ENCODE measurements at regions not wholly inside any gene's neighbourhood (a gene's known extent, or its start where the extent isn't known, plus 50 kb on each side); places are given as distances from the start of the nearest gene placed in this dataset.

DNA sequence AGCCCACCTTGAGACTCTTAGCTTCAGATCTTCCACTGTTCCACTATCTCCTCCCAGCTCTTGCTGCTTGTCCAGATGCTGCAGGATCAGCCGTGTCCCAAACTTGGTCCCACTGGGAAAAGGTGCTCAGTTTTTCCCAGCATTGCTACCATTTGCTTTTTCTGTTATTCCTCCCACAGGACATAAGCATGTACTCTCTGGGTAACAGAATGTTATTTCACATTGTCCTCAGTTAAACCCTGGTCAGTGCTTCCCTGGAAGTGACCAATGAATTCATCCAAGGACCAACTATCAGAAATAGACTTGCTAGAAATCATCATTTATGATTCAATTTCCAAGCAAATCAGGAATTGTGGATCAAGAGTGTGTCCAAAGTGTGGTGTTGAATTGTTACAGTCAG is 179.2 kb upstream of the ZNF32 start:
- DNase-seq, result no peak
- Histone ChIP-seq H3K4me2 (ENCODE audit: insufficient read depth, low read length) (no peak overlapping the region), H3K27me3 (ENCODE audit: insufficient read depth, low read length, poor library complexity) (no peaks in the 10 kb centered on the region), H3K27ac (ENCODE audit: low read length) (no peak overlapping the region), H2AFZ (ENCODE audit: low read depth, low read length) (no peak overlapping the region), H3K79me2 (ENCODE audit: insufficient read depth, low read length) (no peaks in the 10 kb centered on the region), H3K4me3 (ENCODE audit: low read depth in 1 of 2, low read length in 2 of 2) (no peak overlapping the region), H3K36me3 (ENCODE audit: insufficient read depth, low read length) (no peaks in the 10 kb centered on the region), H3K9ac (ENCODE audit: low read depth, low read length) (no peak overlapping the region), H3K9me3 (ENCODE audit: insufficient read depth, low read length, severe bottlenecking) (no peaks in the 10 kb centered on the region), H3K4me1 (ENCODE audit: insufficient read depth, low read length) (no peaks in the 10 kb centered on the region), H4K20me1 (ENCODE audit: insufficient read depth, low read length) (no peaks in the 10 kb centered on the region)
- no peak for ATAC-seq (ENCODE audit: insufficient read depth, low read depth)
- no peak for TF ChIP-seq EZH2 (IDR thresholded peaks at IDR 0.05; ENCODE audit: borderline replicate concordance, low read depth, low read length, severe bottlenecking)
- TF ChIP-seq, protein P1, sequence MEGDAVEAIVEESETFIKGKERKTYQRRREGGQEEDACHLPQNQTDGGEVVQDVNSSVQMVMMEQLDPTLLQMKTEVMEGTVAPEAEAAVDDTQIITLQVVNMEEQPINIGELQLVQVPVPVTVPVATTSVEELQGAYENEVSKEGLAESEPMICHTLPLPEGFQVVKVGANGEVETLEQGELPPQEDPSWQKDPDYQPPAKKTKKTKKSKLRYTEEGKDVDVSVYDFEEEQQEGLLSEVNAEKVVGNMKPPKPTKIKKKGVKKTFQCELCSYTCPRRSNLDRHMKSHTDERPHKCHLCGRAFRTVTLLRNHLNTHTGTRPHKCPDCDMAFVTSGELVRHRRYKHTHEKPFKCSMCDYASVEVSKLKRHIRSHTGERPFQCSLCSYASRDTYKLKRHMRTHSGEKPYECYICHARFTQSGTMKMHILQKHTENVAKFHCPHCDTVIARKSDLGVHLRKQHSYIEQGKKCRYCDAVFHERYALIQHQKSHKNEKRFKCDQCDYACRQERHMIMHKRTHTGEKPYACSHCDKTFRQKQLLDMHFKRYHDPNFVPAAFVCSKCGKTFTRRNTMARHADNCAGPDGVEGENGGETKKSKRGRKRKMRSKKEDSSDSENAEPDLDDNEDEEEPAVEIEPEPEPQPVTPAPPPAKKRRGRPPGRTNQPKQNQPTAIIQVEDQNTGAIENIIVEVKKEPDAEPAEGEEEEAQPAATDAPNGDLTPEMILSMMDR (IDR thresholded peaks at IDR 0.05; ENCODE audit: borderline replicate concordance, extremely low read depth, low read length, poor library complexity, severe bottlenecking), result no peak

DNA sequence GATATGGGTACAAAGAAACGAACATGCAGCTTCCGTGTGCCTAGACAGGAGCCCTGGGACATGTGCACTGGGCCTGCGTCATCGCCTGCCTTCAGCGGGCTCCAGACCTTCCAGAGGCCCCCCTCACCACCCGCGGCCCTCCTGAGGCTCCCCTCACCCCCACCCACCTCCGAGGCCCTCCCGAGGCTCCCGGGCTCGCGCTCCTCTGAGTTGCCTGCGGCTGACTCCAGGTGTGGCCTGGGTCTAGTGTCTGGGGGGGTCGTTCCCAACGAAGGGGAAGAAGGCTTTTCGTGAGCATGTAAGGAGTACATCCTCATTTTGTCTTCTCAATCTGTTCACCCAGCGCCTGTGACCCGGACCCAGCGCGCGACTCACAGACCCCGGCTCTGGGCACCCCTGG is 177.3 kb upstream of the ZNF32 start:
- TF ChIP-seq, protein P1 (IDR thresholded peaks at IDR 0.05; ENCODE audit: borderline replicate concordance, extremely low read depth, low read length, poor library complexity, severe bottlenecking), result no peak
- TF ChIP-seq EZH2 (IDR thresholded peaks at IDR 0.05; ENCODE audit: borderline replicate concordance, low read depth, low read length, severe bottlenecking), result no peak
- ATAC-seq (ENCODE audit: insufficient read depth, low read depth) (no peak), DNase-seq (no peak)
- Histone ChIP-seq H3K9me3 (ENCODE audit: insufficient read depth, low read length, severe bottlenecking) (no peaks in the 10 kb centered on the region), H2AFZ (ENCODE audit: low read depth, low read length) (no peak overlapping the region), H3K4me1 (ENCODE audit: insufficient read depth, low read length) (no peaks in the 10 kb centered on the region), H3K36me3 (ENCODE audit: insufficient read depth, low read length) (no peaks in the 10 kb centered on the region), H3K79me2 (ENCODE audit: insufficient read depth, low read length) (no peaks in the 10 kb centered on the region), H3K4me2 (ENCODE audit: insufficient read depth, low read length) (no peak overlapping the region), H3K27me3 (ENCODE audit: insufficient read depth, low read length, poor library complexity) (no peaks in the 10 kb centered on the region), H4K20me1 (ENCODE audit: insufficient read depth, low read length) (no peaks in the 10 kb centered on the region), H3K27ac (ENCODE audit: low read length) (no peak overlapping the region), H3K4me3 (ENCODE audit: low read depth in 1 of 2, low read length in 2 of 2) (no peak overlapping the region), H3K9ac (ENCODE audit: low read depth, low read length) (no peak overlapping the region)

DNA sequence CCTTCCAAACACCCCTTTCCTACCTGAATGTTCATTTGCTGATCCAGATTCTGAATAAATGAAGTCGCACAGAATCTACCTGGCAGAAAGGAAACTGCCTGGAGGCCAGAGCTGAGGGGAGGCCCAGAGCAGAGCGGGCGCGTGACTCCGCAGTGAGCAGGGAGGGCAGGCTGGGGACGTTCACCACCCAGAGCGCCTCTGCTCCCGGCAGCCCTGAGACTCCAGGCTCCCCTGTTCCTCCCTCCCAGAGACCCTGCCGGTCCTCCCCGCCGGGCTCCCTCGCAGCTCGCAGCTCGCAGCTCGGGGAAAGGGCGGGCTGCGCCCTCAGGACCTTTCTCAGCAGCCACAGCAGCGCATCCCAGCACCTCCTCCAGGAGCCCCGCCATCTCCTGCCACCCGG is 176.7 kb upstream of the ZNF32 start:
- Histone ChIP-seq H3K4me3 (ENCODE audit: low read depth in 1 of 2, low read length in 2 of 2) (no peak overlapping the region), H3K9me3 (ENCODE audit: insufficient read depth, low read length, severe bottlenecking) (no peaks in the 10 kb centered on the region), H3K9ac (ENCODE audit: low read depth, low read length) (no peak overlapping the region), H3K79me2 (ENCODE audit: insufficient read depth, low read length) (no peaks in the 10 kb centered on the region), H2AFZ (ENCODE audit: low read depth, low read length) (no peak overlapping the region), H3K36me3 (ENCODE audit: insufficient read depth, low read length) (no peaks in the 10 kb centered on the region), H3K27ac (ENCODE audit: low read length) (no peak overlapping the region), H3K4me2 (ENCODE audit: insufficient read depth, low read length) (no peak overlapping the region), H3K27me3 (ENCODE audit: insufficient read depth, low read length, poor library complexity) (no peaks in the 10 kb centered on the region), H3K4me1 (ENCODE audit: insufficient read depth, low read length) (no peaks in the 10 kb centered on the region), H4K20me1 (ENCODE audit: insufficient read depth, low read length) (no peaks in the 10 kb centered on the region)
- ATAC-seq (ENCODE audit: insufficient read depth, low read depth), result no peak
- no peak for DNase-seq
- TF ChIP-seq, protein P1 (IDR thresholded peaks at IDR 0.05; ENCODE audit: borderline replicate concordance, extremely low read depth, low read length, poor library complexity, severe bottlenecking), result no peak
- TF ChIP-seq EZH2 (IDR thresholded peaks at IDR 0.05; ENCODE audit: borderline replicate concordance, low read depth, low read length, severe bottlenecking), result no peak

DNA sequence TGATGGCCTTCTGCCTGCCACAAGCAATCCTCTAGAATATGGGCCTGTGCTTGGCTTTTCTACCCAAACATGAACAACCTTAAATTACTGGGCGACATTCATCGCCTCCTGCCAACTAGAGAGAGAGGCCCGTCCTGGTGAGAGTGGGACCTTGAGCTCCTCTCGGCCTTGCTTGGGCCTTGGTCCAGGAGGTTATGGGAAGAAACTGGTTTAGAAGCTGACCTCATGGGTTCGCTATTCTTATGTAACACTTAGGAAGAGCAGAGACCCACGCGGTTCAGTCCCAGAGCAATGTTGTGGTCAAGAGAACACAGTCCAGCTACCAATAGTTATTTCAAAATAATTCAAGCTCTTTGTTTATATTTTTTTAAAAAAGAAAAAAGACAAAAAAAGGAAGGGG is 176.3 kb upstream of the ZNF32 start:
- Histone ChIP-seq H3K27me3 (ENCODE audit: insufficient read depth, low read length, poor library complexity) (no peaks in the 10 kb centered on the region), H3K36me3 (ENCODE audit: insufficient read depth, low read length) (no peaks in the 10 kb centered on the region), H3K4me3 (ENCODE audit: low read depth in 1 of 2, low read length in 2 of 2) (no peak overlapping the region), H3K27ac (ENCODE audit: low read length) (no peak overlapping the region), H4K20me1 (ENCODE audit: insufficient read depth, low read length) (no peaks in the 10 kb centered on the region), H2AFZ (ENCODE audit: low read depth, low read length) (no peak overlapping the region), H3K9me3 (ENCODE audit: insufficient read depth, low read length, severe bottlenecking) (no peaks in the 10 kb centered on the region), H3K4me2 (ENCODE audit: insufficient read depth, low read length) (no peak overlapping the region), H3K79me2 (ENCODE audit: insufficient read depth, low read length) (no peaks in the 10 kb centered on the region), H3K4me1 (ENCODE audit: insufficient read depth, low read length) (no peaks in the 10 kb centered on the region), H3K9ac (ENCODE audit: low read depth, low read length) (no peak overlapping the region)
- no peak for ATAC-seq (ENCODE audit: insufficient read depth, low read depth)
- DNase-seq, result no peak
- TF ChIP-seq, protein P1 (IDR thresholded peaks at IDR 0.05; ENCODE audit: borderline replicate concordance, extremely low read depth, low read length, poor library complexity, severe bottlenecking), result no peak
- TF ChIP-seq EZH2 (IDR thresholded peaks at IDR 0.05; ENCODE audit: borderline replicate concordance, low read depth, low read length, severe bottlenecking), result no peak
